ENCODE measurements at regions not wholly inside any gene's neighbourhood (a gene's known extent, or its start where the extent isn't known, plus 50 kb on each side); places are given as distances from the start of the nearest gene placed in this dataset.

- Histone ChIP-seq H3K4me3 (ENCODE audit: low read depth, low read length, poor library complexity, severe bottlenecking) (no peak overlapping the region), H3K9me3 (ENCODE audit: low read length) (no peaks in the 10 kb centered on the region), H4K20me1 (ENCODE audit: insufficient read depth, low read length) (no peaks in the 10 kb centered on the region), H2AFZ (ENCODE audit: low read length) (no peak overlapping the region), H3K4me1 (ENCODE audit: insufficient read depth, low read length, poor library complexity, severe bottlenecking) (no peaks in the 10 kb centered on the region), H3K27ac (ENCODE audit: low read depth, low read length, poor library complexity, severe bottlenecking) (no peak overlapping the region), H3K36me3 (ENCODE audit: insufficient read depth, low read length) (no peaks in the 10 kb centered on the region), H3K4me2 (ENCODE audit: low read length) (no peak overlapping the region), H3K79me2 (ENCODE audit: insufficient read depth, low read depth, low read length) (no peaks in the 10 kb centered on the region), H3K9me2 (ENCODE audit: insufficient read depth, low read length) (no peaks in the 10 kb centered on the region)
- DNase-seq (ENCODE audit: low spot score) = no peak
- CTCF ChIA-PET (ENCODE audit: unreplicated experiment) = no interaction called here
- intact Hi-C loops (cut with micrococcal nuclease; ENCODE audit: unreplicated experiment) = no loop called here
- TF ChIP-seq, protein P1, sequence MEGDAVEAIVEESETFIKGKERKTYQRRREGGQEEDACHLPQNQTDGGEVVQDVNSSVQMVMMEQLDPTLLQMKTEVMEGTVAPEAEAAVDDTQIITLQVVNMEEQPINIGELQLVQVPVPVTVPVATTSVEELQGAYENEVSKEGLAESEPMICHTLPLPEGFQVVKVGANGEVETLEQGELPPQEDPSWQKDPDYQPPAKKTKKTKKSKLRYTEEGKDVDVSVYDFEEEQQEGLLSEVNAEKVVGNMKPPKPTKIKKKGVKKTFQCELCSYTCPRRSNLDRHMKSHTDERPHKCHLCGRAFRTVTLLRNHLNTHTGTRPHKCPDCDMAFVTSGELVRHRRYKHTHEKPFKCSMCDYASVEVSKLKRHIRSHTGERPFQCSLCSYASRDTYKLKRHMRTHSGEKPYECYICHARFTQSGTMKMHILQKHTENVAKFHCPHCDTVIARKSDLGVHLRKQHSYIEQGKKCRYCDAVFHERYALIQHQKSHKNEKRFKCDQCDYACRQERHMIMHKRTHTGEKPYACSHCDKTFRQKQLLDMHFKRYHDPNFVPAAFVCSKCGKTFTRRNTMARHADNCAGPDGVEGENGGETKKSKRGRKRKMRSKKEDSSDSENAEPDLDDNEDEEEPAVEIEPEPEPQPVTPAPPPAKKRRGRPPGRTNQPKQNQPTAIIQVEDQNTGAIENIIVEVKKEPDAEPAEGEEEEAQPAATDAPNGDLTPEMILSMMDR (conservative IDR thresholded peaks at IDR 0.05; ENCODE audit: low read length) = no peak
- no peak for TF ChIP-seq EZH2phosphoT487 (IDR thresholded peaks at IDR 0.05; ENCODE audit: borderline replicate concordance, low read depth, low read length)
- no TSS peak for BruUV-seq (replicated peaks)
- POLR2A ChIA-PET = interaction anchor here (1.1 kb wide), 1 partner anchor 34 kb away, joined by 3 read pairs; no protein-coding TSS in a partner anchor
These were observed 195.0 kb downstream of the GADD45G start for GRCh38 chr9:89799766-89800165.

- no peaks in the 10 kb centered on the region for H3K36me3 ChIP-seq (ENCODE audit: insufficient read depth, low read length)
- CTCF ChIA-PET (ENCODE audit: unreplicated experiment) = no interaction called here
- H2AFZ ChIP-seq (ENCODE audit: low read length) = no peak overlapping the region
- TF ChIP-seq, protein P1 (conservative IDR thresholded peaks at IDR 0.05; ENCODE audit: low read length) = no peak
- no peak for TF ChIP-seq EZH2phosphoT487 (IDR thresholded peaks at IDR 0.05; ENCODE audit: borderline replicate concordance, low read depth, low read length)
- H3K79me2 ChIP-seq (ENCODE audit: insufficient read depth, low read depth, low read length) = no peaks in the 10 kb centered on the region
- H3K27ac ChIP-seq (ENCODE audit: low read depth, low read length, poor library complexity, severe bottlenecking) = no peak overlapping the region
- H3K9me2 ChIP-seq (ENCODE audit: insufficient read depth, low read length) = no peaks in the 10 kb centered on the region
- H3K4me1 ChIP-seq (ENCODE audit: insufficient read depth, low read length, poor library complexity, severe bottlenecking) = no peaks in the 10 kb centered on the region
- no TSS peak for BruUV-seq (replicated peaks)
- no peaks in the 10 kb centered on the region for H4K20me1 ChIP-seq (ENCODE audit: insufficient read depth, low read length)
- no peak overlapping the region for H3K4me3 ChIP-seq (ENCODE audit: low read depth, low read length, poor library complexity, severe bottlenecking)
- POLR2A ChIA-PET = interaction anchor here (1.8 kb wide), 1 partner anchor 14 kb away, joined by 7 read pairs; no protein-coding TSS in a partner anchor
- no peak overlapping the region for H3K4me2 ChIP-seq (ENCODE audit: low read length)
- DNase-seq (ENCODE audit: low spot score) = no peak
- intact Hi-C loops (cut with micrococcal nuclease; ENCODE audit: unreplicated experiment) = no loop called here
- H3K9me3 ChIP-seq (ENCODE audit: low read length) = no peaks in the 10 kb centered on the region
These were observed 196.5 kb downstream of the GADD45G start for GRCh38 chr9:89801341-89801740.

DNA sequence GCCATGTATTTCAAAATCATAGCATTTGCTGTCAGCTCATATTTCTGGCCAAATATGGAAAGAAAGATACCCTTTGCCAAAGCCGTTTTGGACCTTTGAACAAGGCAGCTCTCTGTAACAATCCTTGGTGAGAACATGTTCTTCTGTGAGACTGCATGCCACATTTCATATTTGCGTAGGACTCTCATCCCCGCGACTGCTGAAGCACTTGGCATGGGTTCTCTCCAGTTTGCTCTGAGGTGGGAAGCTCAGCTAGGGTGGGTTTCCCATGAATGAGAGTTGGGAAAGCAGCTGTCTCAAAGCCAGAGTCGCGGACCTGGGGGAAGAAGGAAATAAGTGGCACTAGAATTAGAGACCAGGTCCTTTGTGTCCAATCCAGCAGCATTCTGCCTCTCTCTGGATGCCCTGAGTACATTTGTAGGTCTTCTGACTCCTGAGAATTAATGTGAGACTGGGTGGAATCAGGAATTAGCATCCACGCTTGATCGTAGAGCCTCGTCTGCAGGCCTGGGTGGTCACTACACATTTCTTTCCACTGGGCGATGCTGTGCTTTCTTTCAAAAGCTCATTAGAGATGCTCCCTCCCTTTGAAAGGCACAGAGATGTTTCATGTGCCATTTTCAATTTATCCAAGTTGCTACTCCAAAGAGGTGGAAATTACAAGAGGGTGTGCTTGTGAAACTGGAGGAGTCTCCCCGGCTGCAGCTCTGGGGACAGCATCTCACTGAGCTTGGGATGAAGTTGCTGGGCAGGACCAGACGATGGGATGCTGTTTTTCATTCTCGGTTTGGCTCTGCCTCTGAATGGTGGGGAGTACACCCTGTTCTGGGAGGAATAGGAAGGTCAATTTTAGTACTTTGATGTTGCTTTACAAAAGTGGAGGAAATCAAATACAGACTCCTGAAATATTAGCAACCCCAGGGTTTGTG lies 197.2 kb downstream of the GADD45G start:
- TF ChIP-seq, protein P1 (conservative IDR thresholded peaks at IDR 0.05; ENCODE audit: low read length) = no peak
- no TSS peak for BruUV-seq (replicated peaks)
- no peaks in the 10 kb centered on the region for H4K20me1 ChIP-seq (ENCODE audit: insufficient read depth, low read length)
- no peaks in the 10 kb centered on the region for H3K79me2 ChIP-seq (ENCODE audit: insufficient read depth, low read depth, low read length)
- H3K9me2 ChIP-seq (ENCODE audit: insufficient read depth, low read length) = no peaks in the 10 kb centered on the region
- POLR2A ChIA-PET = interaction anchor here (0.5 to 1.8 kb wide), 2 partner anchors 14 to 26 kb away, joined by 3 to 7 read pairs; no protein-coding TSS in a partner anchor
- intact Hi-C loops (cut with micrococcal nuclease; ENCODE audit: unreplicated experiment) = no loop called here
- H3K4me2 ChIP-seq (ENCODE audit: low read length) = no peak overlapping the region
- DNase-seq (ENCODE audit: low spot score) = no peak
- no peaks in the 10 kb centered on the region for H3K4me1 ChIP-seq (ENCODE audit: insufficient read depth, low read length, poor library complexity, severe bottlenecking)
- no peak overlapping the region for H2AFZ ChIP-seq (ENCODE audit: low read length)
- CTCF ChIA-PET (ENCODE audit: unreplicated experiment) = no interaction called here
- H3K4me3 ChIP-seq (ENCODE audit: low read depth, low read length, poor library complexity, severe bottlenecking) = no peak overlapping the region
- H3K27ac ChIP-seq (ENCODE audit: low read depth, low read length, poor library complexity, severe bottlenecking) = no peak overlapping the region
- no peaks in the 10 kb centered on the region for H3K9me3 ChIP-seq (ENCODE audit: low read length)
- no peaks in the 10 kb centered on the region for H3K36me3 ChIP-seq (ENCODE audit: insufficient read depth, low read length)

Data from OCI-LY7 (cell line).